Suprapubic skin (tissue), 4 donors: ENCODE measurements at regions not wholly inside any gene's neighbourhood (a gene's known extent, or its start where the extent isn't known, plus 50 kb on each side); places are given as distances from the start of the nearest gene placed in this dataset.

Source experiments
- DNase-seq, 2 donors: peaks; one replicate each; pipeline ENCODE4 v3.0.0-alpha.2; 2019; ENCODE audit warnings: low spot score in 2 of 2
- H3K27ac ChIP-seq: fragments of 200-600 bp; sonication (generic); one replicate; pipeline ENCODE4 v1.5.1; 2019
- H3K27me3 ChIP-seq: fragments of 200-600 bp; sonication (generic); one replicate; pipeline ENCODE4 v1.5.1; 2019
- H3K36me3 ChIP-seq: fragments of 200-600 bp; sonication (generic); one replicate; pipeline ENCODE4 v1.5.1; 2019
- H3K4me1 ChIP-seq: fragments of 200-600 bp; sonication (generic); one replicate; pipeline ENCODE4 v1.5.1; 2019
- H3K4me3 ChIP-seq: fragments of 200-600 bp; sonication (generic); one replicate; pipeline ENCODE4 v1.5.1; 2019; ENCODE audit warnings: mild to moderate bottlenecking
- H3K9me3 ChIP-seq: fragments of 200-600 bp; sonication (generic); one replicate; pipeline ENCODE4 v1.5.1; 2019
- EP300 ChIP-seq: sonication (generic); formaldehyde crosslinking; IDR thresholded peaks from one replicate; pipeline ENCODE4 v1.6.1; 2017; ENCODE audit warnings: antibody characterized with exemption
- POLR2A ChIP-seq, 2 donors: fragments of 450-650 bp; IDR thresholded peaks; one replicate each; pipeline ENCODE4 v1.6.1; 2017; ENCODE audit warnings: antibody characterized with exemption in 2 of 2, mild to moderate bottlenecking in 2 of 2, moderate library complexity in 2 of 2
- POLR2AphosphoS5 ChIP-seq, 3 donors: sonication (generic); formaldehyde crosslinking; IDR thresholded peaks; one replicate each; pipeline ENCODE4 v1.6.1; 2017; ENCODE audit warnings: antibody characterized with exemption in 3 of 3
- WGBS: methylation state at CpG from one replicate; pipeline ENCODE4 v1.1.5; 2018; 5-methylcytosine and 5-hydroxymethylcytosine counted together
- TF ChIP-seq, protein P1 (sequence below), 2 donors: fragments of 200-600 bp in 1 of 2; fragments of 450-650 bp in 1 of 2; sonication (generic) in 1 of 2; IDR thresholded peaks; one replicate each; pipeline ENCODE4 v1.5.1; 2016 to 2019; ENCODE audit warnings: antibody characterized with exemption in 2 of 2, mild to moderate bottlenecking in 1 of 2, moderate library complexity in 1 of 2

DNA sequence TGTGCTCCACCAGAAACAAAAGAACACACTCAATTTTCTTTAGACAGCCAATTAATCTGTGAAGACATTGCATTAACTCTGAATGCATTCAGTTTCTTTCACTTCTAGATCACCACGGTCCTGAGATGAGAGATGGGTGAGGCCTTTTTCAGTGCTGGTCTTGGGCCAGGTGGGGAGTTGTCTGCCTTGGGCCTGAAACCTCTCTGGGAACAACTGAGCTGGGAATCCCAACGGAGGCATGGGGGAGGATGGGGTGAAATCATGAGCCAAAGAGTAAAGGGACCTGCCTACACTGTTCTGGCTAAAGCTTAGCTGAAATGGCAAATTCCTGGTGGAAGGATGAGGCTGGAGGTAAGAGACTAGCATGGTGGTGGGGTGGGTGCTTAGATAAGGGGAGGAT lies 353.5 kb upstream of the B3GAT1 start:
- no peaks in the 10 kb centered on the region for H3K9me3 ChIP-seq
- H3K4me3 ChIP-seq: no peak overlapping the region
- no peak for DNase-seq
- no peaks in the 10 kb centered on the region for H3K36me3 ChIP-seq
- TF ChIP-seq, protein P1, sequence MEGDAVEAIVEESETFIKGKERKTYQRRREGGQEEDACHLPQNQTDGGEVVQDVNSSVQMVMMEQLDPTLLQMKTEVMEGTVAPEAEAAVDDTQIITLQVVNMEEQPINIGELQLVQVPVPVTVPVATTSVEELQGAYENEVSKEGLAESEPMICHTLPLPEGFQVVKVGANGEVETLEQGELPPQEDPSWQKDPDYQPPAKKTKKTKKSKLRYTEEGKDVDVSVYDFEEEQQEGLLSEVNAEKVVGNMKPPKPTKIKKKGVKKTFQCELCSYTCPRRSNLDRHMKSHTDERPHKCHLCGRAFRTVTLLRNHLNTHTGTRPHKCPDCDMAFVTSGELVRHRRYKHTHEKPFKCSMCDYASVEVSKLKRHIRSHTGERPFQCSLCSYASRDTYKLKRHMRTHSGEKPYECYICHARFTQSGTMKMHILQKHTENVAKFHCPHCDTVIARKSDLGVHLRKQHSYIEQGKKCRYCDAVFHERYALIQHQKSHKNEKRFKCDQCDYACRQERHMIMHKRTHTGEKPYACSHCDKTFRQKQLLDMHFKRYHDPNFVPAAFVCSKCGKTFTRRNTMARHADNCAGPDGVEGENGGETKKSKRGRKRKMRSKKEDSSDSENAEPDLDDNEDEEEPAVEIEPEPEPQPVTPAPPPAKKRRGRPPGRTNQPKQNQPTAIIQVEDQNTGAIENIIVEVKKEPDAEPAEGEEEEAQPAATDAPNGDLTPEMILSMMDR (IDR thresholded peaks at IDR 0.05): no peak
- TF ChIP-seq EP300: no peak
- no peak for TF ChIP-seq POLR2A (IDR thresholded peaks at IDR 0.05)
- no peak for TF ChIP-seq POLR2AphosphoS5 (IDR thresholded peaks at IDR 0.05)
- peaks cover 7% of the 10 kb centered on the region for H3K27me3 ChIP-seq
- no peak overlapping the region for H3K27ac ChIP-seq
- no peaks in the 10 kb centered on the region for H3K4me1 ChIP-seq
- 46% methylated on average over 2 of the region's 2 CpGs for WGBS

- DNase-seq: no peak
- H3K4me3 ChIP-seq: no peak overlapping the region
- no peak overlapping the region for H3K27ac ChIP-seq
- H3K9me3 ChIP-seq: no peaks in the 10 kb centered on the region
- TF ChIP-seq POLR2A (IDR thresholded peaks at IDR 0.05) (no peak), POLR2AphosphoS5 (IDR thresholded peaks at IDR 0.05) (no peak), EP300 (no peak)
- TF ChIP-seq, protein P1 (IDR thresholded peaks at IDR 0.05): no peak
- no peaks in the 10 kb centered on the region for H3K4me1 ChIP-seq
- H3K36me3 ChIP-seq: no peaks in the 10 kb centered on the region
- H3K27me3 ChIP-seq: peaks cover 7% of the 10 kb centered on the region
- 85% methylated on average over 4 of the region's 4 CpGs for WGBS
These were observed 352.9 kb upstream of the B3GAT1 start for GRCh38 chr11:134764966-134765365.

GRCh38 chr11:134764367-134764766 lies 352.3 kb upstream of the B3GAT1 start:
- TF ChIP-seq POLR2AphosphoS5 (IDR thresholded peaks at IDR 0.05) (no peak), EP300 (no peak), POLR2A (IDR thresholded peaks at IDR 0.05) (no peak)
- TF ChIP-seq, protein P1 (IDR thresholded peaks at IDR 0.05): no peak
- WGBS: 66% methylated on average over 7 of the region's 8 CpGs
- no peaks in the 10 kb centered on the region for H3K36me3 ChIP-seq
- no peak overlapping the region for H3K27ac ChIP-seq
- peaks cover 7% of the 10 kb centered on the region for H3K27me3 ChIP-seq
- H3K9me3 ChIP-seq: no peaks in the 10 kb centered on the region
- no peak for DNase-seq
- no peaks in the 10 kb centered on the region for H3K4me1 ChIP-seq
- H3K4me3 ChIP-seq: no peak overlapping the region

- no peaks in the 10 kb centered on the region for H3K4me1 ChIP-seq
- no peaks in the 10 kb centered on the region for H3K9me3 ChIP-seq
- 91% methylated on average over 10 of the region's 16 CpGs for WGBS
- H3K36me3 ChIP-seq: no peaks in the 10 kb centered on the region
- no peak for DNase-seq
- no peak for TF ChIP-seq EP300
- no peak for TF ChIP-seq POLR2AphosphoS5 (IDR thresholded peaks at IDR 0.05)
- TF ChIP-seq, protein P1 (IDR thresholded peaks at IDR 0.05): no peak
- no peak for TF ChIP-seq POLR2A (IDR thresholded peaks at IDR 0.05)
- H3K27me3 ChIP-seq: peaks cover 7% of the 10 kb centered on the region
- no peak overlapping the region for H3K27ac ChIP-seq
- H3K4me3 ChIP-seq: peak overlapping the region; percentile 20
These were observed 351.0 kb upstream of the B3GAT1 start for GRCh38 chr11:134763030-134763388.

GRCh38 chr11:134762248-134763029 lies 350.4 kb upstream of the B3GAT1 start:
- peaks cover 8% of the 10 kb centered on the region for H3K27me3 ChIP-seq
- peak overlapping the region; percentile 20 for H3K4me3 ChIP-seq
- H3K27ac ChIP-seq: no peak overlapping the region
- DNase-seq: no peak
- no peak for TF ChIP-seq EP300
- no peak for TF ChIP-seq POLR2A (IDR thresholded peaks at IDR 0.05)
- TF ChIP-seq POLR2AphosphoS5 (IDR thresholded peaks at IDR 0.05): no peak
- TF ChIP-seq, protein P1 (IDR thresholded peaks at IDR 0.05): no peak
- H3K9me3 ChIP-seq: no peaks in the 10 kb centered on the region
- no peaks in the 10 kb centered on the region for H3K36me3 ChIP-seq
- no peaks in the 10 kb centered on the region for H3K4me1 ChIP-seq
- 75% methylated on average over 44 of the region's 59 CpGs for WGBS
